ENCODE measurements at regions not wholly inside any gene's neighbourhood (a gene's known extent, or its start where the extent isn't known, plus 50 kb on each side); places are given as distances from the start of the nearest gene placed in this dataset.
A peak's percentile ranks its signal among the peaks of the same experiment; 100 is the strongest.

DNA sequence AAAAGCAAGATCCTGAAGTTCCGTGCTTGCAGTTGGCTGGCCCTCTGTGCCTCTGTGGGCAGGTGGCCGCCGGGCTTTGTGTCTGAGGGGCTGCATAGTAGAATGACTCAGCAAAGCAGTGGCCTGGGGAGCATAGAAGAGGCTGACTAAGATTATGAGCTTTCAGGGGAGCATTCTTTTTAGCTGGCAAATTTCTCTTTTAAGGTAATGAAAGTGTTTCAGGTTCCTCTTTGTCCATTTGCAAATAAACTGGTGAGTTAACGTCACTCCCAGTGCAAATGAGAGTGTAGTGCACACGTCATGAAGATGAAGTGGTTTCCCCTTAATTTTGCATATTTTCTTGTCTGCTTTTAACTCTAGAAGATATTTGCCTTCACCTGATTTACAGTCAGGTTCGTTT lies 98.6 kb downstream of the BCL2L11 start:
- H3K4me3 ChIP-seq (ENCODE audit: low read length) = no peak overlapping the region
- no peak for DNase-seq (ENCODE audit: low read depth, low spot score)

DNA sequence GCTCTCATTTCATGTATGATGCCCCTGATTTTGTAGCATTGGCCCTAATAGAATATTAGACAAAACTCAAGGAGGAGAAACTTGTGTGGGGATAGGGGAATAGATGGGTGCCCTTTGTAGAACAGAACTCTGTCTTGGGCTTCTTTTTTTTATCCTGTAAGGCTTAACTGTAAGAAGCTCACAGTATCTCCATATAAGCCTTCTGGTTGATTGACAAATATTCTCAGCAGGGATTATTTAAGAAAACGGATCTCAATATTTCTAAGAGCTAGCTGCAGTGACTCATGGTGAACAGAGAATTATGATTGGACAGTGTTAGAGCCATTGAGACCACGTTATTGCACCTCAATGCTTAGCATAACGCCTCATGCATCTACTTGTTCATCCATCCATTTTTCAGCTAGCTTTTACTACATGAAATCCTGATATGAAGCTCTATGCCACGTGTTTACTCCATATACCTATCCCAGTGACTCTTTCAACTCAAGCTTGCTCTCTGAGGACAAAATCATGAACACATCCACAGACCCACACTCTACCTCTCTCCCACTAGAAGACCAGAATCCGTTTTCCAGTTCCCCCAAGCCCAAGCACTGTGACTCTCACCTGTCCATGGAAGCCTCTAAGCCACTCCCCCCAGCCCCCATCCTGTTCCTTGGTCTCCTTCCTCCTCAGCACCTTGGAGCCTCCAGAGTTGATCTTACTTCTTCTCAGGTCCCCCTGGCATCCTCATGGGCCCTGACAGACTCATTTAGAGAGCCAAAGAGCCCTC lies 99.2 kb downstream of the BCL2L11 start:
- no peak for DNase-seq (ENCODE audit: low read depth, low spot score)
- no peak overlapping the region for H3K4me3 ChIP-seq (ENCODE audit: low read length)

DNA sequence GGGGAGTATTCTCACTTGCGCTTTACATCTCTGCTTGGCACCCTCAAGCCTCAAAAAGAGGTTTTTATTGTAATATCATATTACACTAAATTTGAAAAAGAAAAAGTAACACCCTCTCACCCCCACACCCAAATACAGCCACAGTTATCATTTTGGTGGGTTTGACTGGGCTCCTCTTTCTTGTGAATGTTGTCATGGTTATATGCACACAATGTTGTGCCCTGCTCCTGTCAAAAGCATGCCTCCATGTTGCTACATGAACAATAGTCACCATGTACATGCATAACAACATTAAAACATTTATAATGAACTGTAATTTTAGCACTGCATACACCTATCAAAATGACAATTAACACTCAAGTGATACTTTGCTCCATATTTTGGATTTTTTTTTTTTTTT lies 100.2 kb downstream of the BCL2L11 start:
- H3K4me3 ChIP-seq (ENCODE audit: low read length) = no peak overlapping the region

DNA sequence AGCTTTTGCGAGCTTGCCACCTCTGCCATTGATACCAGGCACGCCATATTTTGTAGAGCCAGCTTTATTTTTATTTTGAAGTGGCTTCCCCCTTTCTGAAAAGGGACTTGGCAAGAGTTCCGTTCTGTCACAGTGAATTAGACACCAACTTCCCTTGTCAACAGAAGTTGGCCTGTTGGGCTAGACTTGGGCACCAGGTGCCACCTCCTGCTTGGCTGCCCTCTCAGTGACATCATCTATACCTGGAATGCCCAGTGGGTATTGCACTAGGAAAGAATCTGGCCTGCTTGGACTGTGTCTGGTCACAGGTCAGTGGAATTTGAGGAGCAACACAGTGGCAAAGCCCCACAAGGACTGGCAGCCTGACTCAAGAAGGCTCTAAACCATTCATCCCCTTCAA lies 101.0 kb downstream of the BCL2L11 start:
- no peak for DNase-seq (ENCODE audit: low read depth, low spot score)
- no peak overlapping the region for H3K4me3 ChIP-seq (ENCODE audit: low read length)

More for the DNA sequence above, 100.2 kb downstream of the BCL2L11 start:
- no peak for DNase-seq (ENCODE audit: low read depth, low spot score)

DNA sequence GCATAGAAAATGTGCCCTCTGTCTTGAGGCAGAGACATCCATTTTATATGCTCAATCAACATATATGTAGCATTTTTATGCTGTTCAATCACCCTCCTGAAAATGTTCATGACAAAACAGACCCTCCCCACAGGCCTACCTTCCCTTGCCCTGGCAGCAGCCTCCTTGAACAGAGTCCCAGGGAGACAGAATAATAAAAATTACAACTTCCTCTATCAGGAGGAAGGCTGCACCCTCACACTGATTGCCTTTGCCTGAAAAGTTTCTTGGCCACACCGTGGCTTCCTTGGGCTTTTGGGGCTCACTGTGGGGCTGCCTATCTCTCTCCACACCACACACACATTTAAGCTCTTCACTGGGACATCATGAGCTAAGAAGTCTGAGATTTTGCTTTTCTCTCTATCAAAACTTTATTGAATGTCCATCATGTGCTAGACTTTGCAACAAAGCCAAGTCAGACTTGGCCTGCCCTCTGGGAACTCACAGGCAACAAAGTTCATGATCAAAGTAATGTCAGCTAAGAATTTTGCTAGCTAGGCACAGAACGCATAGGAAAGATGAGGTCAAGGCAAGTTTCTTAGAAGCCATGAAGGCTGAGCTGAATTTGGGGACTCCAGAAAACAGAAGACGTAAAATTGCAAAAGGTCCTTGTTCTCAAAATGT lies 101.6 kb downstream of the BCL2L11 start:
- no peak overlapping the region for H3K4me3 ChIP-seq (ENCODE audit: low read length)
- DNase-seq (ENCODE audit: low read depth, low spot score) = no peak

DNA sequence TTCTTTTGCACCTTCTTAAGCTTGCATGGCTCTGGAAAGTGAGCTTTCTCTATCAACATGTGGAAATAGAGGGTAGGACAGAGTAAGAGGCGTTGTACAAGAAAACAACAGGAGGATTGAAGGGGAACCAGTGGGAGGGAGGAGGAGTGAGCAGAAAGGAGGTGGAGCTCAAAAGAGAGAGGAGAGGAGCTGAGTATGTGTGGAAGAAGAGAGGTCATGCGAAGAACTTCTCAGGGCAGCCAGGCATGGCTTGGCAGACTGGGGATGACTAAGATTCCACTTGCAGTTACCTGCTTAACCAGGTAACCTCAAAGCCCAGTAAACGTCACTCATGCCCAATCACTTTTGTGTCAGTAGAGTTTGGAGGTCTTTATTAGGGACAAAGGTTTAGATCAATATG lies 105.1 kb downstream of the BCL2L11 start:
- no peak overlapping the region for H3K4me3 ChIP-seq (ENCODE audit: low read length)
- no peak for DNase-seq (ENCODE audit: low read depth, low spot score)

DNA sequence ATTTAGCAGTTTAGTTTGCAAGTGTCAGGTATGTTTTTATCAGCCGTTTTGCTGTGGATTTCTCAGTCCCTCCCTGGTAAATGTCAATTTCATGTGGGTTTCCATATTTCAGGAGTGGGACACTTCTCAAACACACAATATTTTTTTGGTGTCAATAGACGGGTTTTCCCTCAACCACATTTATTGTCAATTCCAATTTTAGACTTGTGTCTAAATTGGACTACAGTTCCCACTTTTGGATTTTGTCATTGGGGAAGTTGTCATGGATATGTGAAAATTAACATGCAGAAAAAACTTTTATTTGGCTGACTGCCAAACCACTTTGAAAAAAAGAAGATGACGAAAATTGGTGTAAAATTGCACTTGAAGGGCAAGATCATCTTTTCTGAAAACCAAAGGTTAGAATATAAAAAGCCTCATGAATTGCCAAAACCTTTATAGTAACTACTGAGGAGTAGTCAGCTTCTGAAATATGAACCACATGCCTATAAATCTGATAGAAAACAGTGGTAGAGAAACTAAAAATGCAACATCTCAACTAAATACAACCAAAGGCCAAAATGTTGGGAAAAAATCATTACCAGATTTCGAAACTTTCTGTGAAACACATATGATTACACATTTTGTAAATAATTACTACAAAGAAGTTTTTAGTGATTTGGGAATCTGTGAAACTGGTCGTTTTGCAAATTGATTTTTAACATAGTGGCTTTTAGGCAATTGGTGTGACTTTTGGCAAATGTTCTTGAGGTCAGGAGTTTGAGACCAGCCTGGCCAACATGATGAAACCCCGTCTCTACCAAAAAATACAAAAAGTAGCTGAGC lies 106.4 kb downstream of the BCL2L11 start:
- peak; percentile 17 for DNase-seq (ENCODE audit: low read depth, low spot score)
- no peak overlapping the region for H3K4me3 ChIP-seq (ENCODE audit: low read length)

DNA sequence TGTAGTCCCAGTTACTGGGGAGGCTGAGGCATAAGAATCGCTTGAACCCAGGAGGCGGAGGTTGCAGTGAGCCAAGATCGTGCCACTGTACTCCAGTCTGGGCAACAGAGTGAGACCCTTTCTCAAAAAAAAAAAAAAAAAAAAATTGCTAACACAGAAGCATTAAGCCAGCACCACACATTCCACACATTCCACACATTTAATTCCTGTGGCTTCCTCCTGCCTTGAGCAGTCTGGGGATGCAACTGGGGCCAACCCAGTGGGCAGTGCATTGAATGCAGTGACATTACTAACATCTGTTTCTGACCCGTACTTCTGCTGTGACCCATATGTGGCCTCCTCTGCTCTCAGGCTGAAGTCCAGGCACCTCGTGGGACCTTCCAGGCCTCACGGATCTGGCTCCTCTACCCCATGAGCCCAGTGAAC lies 107.0 kb downstream of the BCL2L11 start:
- DNase-seq (ENCODE audit: low read depth, low spot score) = no peak
- H3K4me3 ChIP-seq (ENCODE audit: low read length) = no peak overlapping the region

DNA sequence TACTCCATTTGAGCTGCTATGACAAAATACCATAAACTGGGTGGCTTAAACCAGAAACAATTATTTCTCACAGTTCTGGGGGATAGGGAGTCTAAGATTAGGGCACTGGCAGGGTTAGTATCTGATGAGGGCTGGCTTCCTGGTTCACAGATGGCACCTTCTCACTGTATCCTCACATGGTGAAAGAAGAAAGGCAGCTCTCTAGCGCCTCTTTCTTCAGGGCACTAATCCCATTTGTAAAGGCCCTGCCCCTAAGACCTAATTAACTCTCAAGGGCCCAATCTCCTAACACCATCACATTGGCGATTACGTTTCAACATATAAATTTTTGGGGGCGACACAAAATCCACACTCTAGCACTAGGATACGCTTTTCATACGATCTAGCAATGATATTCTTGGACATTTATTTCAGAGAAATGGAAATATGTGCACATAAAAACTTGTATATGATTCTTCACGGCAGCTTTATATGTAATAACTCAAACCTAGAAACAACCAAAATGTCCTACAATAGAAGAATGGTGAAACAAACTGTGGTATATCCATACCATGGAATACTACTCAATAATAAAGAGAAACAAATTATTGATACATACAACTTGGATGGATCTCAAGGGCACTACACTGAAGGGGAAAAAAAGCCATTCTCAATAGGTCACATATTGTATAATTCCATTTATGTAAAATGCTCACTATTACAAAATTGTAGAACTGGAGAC lies 111.0 kb downstream of the BCL2L11 start:
- no peak overlapping the region for H3K4me3 ChIP-seq (ENCODE audit: low read length)
- DNase-seq (ENCODE audit: low read depth, low spot score) = no peak

DNA sequence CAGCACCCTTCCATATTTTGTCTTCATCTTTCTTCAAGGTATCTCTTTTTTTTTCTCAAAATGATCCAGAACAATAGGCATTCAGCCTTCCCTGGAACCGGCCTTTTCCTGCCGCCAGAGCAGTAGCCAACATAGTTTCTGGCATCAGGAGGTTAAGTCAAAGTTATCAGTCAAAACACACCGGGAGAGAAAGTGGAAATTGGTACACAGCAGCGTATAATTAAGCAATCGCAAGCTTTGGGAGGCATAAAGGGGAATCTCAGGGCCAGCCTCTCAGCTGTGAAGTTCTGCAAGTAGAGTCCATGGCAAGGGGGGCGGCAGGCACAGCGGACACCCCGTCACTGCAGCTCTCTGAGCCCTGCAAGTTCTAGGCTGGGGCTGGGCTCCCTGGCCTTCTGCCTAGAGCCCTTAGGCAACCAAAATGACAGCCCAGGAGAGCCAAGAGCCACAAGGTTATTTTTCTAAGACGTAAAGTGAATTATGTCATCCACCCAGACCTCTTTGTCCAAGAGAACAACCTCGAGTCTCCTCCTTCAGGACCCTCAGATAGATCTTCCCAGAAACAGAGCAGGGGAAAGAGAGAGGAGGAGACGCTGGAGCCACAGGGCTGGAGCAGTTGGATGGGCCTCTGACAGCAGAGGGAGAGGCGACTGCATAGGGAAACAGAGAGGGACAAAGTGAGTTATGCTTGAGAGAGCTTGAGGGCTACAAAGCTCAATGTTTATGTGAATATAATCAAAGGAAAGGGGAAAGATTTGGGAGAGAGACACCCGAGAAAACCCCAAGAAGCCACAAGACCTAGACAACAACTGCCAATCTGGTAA lies 114.7 kb downstream of the BCL2L11 start:
- no peak overlapping the region for H3K4me3 ChIP-seq (ENCODE audit: low read length)
- DNase-seq (ENCODE audit: low read depth, low spot score) = no peak

DNA sequence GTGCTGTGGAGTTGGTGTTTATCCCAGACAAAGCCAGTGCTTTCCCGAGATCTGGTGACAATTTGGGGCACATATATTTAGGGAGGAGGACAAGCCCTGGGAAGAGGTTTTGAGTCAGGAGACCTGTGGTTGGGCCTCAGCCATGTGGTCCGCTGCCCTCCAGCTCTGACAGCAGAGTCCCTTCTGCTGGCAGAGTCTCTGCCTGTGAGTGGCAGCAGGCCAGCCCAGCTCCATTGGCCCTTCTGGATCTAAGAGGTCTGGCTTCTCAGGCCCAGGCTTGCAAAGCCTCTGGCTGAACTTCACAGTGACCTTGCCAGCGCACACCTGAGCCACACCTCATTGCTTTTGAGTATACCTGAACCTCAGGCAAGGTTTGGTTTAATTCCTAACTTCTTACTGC lies 115.3 kb downstream of the BCL2L11 start:
- H3K4me3 ChIP-seq (ENCODE audit: low read length) = no peak overlapping the region
- DNase-seq (ENCODE audit: low read depth, low spot score) = no peak

DNA sequence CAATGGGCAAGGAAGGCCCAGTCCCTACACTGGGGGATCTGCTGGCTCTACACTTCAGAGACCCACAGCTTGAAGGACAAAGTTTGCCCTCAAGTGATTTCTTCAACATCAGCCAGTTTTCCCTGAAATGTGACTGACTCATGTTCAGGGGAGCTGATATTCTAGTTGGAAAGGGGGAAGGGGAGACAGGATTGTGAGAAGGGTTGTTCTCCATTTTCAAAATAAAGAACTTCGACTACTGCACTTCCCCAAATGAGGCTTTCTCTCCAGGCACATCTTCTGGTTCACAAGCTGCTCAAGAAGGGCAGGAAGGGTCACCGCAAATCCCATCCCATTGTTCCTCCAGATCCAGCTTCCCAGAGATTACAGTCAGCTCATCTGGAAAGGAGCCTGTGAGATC lies 117.6 kb downstream of the BCL2L11 start:
- H3K4me3 ChIP-seq (ENCODE audit: low read length) = no peak overlapping the region
- DNase-seq (ENCODE audit: low read depth, low spot score) = no peak

DNA sequence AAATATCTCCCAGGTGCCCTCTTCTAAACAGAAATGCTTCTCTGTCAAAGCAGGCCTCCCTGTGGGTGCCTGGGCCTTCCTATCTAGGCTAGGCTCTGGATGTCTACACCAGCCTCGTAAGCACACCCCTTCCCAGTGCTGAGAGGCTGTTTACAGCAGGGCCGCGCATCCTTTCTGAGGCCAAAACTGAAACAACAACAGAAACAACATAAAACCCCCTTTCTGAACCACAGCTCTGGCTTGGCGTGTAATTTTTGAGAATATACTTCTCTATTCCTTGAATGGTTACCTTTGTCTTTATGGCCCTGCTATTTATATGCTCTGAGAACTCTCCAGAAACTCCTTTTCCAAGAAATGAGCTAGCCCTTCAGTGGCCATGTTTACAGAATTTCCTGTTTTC lies 118.4 kb downstream of the BCL2L11 start:
- no peak overlapping the region for H3K4me3 ChIP-seq (ENCODE audit: low read length)
- DNase-seq (ENCODE audit: low read depth, low spot score) = no peak

DNA sequence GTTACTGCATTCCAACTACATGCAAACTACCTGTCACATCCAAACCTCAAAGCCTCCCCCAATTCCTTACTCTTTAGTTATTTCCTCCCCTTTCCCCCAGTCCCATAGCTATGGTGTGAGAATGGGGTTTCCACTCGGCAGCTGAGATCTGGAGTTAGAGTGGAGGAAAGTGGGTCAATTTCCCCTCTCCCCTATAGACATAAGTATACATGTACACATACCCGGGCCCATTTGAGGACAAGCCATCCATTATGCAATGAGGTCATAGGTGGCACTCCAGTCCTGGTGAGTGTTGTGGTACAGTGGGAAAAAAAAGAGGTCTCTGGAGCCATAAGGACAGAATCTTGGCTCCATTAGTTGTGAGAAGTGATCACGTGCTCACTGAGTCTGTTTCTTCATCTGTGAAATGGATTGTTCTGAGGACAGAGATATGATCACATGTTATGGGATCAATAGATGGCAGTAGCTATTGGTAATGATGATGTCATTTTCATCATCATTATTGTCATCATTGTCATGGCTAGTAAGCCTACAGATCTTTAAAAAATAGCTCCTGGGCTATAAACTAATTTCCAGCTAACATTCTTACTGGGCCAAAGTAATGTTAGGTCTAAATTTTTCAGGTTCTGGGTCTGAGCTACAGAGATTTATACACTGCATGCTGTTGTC lies 119.0 kb downstream of the BCL2L11 start:
- H3K4me3 ChIP-seq (ENCODE audit: low read length) = no peak overlapping the region
- DNase-seq (ENCODE audit: low read depth, low spot score) = no peak

DNA sequence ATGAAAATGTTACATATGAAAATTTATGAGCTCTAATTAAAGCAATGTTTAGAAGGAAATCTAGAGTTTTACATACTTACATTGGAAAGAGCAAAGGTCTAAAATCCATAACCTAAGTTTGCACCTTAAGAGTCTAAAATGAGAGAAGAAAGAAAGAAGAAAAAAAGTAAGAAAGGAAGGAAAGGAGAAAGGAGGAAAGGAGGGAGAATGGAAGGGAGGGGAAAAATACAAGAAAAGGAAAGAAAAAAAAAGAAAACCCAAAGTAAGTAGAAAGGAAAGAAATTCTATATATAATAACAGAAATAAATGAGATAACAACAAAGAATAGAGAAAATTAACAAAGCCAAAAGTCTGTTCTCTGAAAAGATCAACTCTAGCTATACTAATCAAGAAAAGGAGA lies 122.6 kb downstream of the BCL2L11 start:
- H3K4me3 ChIP-seq (ENCODE audit: low read length) = no peak overlapping the region
- DNase-seq (ENCODE audit: low read depth, low spot score) = no peak

DNA sequence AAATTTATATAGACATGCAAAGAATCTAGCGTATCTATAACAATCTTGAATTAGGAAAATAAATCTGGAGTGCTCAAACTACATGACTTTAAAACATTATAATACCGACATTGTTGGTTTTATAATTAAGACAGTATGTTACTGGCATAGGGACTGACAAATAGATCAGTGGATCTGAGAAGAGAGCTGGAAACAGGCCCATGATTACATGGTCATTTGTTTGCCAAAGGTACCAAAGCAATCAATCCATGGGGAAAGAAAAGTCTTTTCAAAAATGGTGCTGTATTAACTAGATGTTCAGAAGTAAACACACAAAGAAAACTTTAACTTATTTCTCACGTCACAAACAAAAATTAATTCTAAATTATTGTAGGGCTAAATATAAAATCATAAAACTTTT lies 124.2 kb downstream of the BCL2L11 start:
- H3K4me3 ChIP-seq (ENCODE audit: low read length) = no peak overlapping the region
- DNase-seq (ENCODE audit: low read depth, low spot score) = no peak

DNA sequence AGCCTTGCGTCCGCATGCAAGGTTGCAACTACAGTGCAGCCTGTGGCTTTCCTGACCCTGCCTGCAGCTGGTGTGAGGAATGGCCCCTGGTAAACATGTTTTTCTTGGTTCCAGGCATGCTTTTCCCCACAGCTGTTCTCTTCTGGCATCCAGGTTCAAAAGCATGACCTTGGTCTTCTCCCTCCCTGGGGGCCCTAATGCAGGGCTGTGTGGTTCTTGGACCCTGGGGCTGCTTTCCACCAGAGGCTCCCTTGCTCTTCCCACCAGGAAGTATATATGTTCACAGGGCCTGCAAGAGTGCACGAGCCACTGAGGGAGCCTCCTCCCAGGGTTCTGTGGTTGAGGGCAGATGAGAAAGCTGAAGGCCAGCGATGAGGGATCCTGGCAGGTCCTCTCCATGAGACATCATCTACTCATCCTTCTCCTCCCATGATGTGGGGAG lies 125.9 kb downstream of the BCL2L11 start:
- no peak overlapping the region for H3K4me3 ChIP-seq (ENCODE audit: low read length)
- no peak for DNase-seq (ENCODE audit: low read depth, low spot score)

DNA sequence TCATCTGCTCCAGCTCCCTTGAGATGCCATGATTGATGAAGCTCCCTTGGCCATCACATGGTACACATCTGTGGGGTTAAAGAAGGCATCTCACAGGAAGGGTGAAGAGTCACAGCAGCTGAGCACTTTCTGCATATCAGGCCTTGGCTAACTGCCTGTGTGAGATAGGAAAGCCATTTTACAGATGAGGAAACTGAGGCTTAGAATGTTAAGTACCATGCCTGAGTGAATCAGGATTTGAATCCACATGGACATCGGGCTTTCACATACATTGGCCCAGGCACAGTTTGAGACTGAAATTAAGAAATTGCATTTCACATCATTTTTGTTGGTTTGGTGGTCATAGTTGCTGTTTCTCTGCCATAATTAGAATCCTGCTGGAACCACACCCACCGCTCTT lies 126.8 kb downstream of the BCL2L11 start:
- H3K4me3 ChIP-seq (ENCODE audit: low read length) = no peak overlapping the region
- no peak for DNase-seq (ENCODE audit: low read depth, low spot score)

Measured in Jurkat, Clone E6-1 (cell line).